Stimulated activated CD4-positive, alpha-beta T cell treated with anti-CD3 and anti-CD28 coated beads, Interleukin-4, amount 100 ng/mL, for 4 hours (primary cell): ENCODE measurements at regions not wholly inside any gene's neighbourhood (a gene's known extent, or its start where the extent isn't known, plus 50 kb on each side); places are given as distances from the start of the nearest gene placed in this dataset.

Experiments
- DNase-seq, 2 experiments: peaks; one replicate each; pipeline ENCODE4 v3.0.0-alpha.2; 2020

- no peak for DNase-seq
Observed at GRCh38 chr11:36929401-36929800, 331.4 kb upstream of the RAG2 start.

GRCh38 chr11:36928621-36929020, 330.6 kb upstream of the RAG2 start:
- no peak for DNase-seq

GRCh38 chr11:36899800-36900199, 301.8 kb upstream of the RAG2 start:
- DNase-seq = no peak

- DNase-seq = no peak
Observed at GRCh38 chr11:36890841-36891240, 292.8 kb upstream of the RAG2 start.

- DNase-seq = no peak
Observed at GRCh38 chr11:36890121-36890679, 292.2 kb upstream of the RAG2 start.

- no peak for DNase-seq
Observed at GRCh38 chr11:36885154-36885553, 287.1 kb upstream of the RAG2 start.

- no peak for DNase-seq
Observed at GRCh38 chr11:36878737-36879136, 280.7 kb upstream of the RAG2 start.

GRCh38 chr11:36877149-36877548, 279.1 kb upstream of the RAG2 start:
- no peak for DNase-seq

GRCh38 chr11:36876266-36876665, 278.2 kb upstream of the RAG2 start:
- no peak for DNase-seq

GRCh38 chr11:36874291-36874690, 276.3 kb upstream of the RAG2 start:
- DNase-seq = no peak

- DNase-seq = no peak
Observed at GRCh38 chr11:36870361-36870760, 272.3 kb upstream of the RAG2 start.

GRCh38 chr11:36868380-36868779, 270.3 kb upstream of the RAG2 start:
- DNase-seq = no peak

GRCh38 chr11:36865846-36866245, 267.8 kb upstream of the RAG2 start:
- no peak for DNase-seq

GRCh38 chr11:36854875-36855274, 256.8 kb upstream of the RAG2 start:
- no peak for DNase-seq

- DNase-seq = no peak
Observed at GRCh38 chr11:36848660-36849059, 250.6 kb upstream of the RAG2 start.

- no peak for DNase-seq
Observed at GRCh38 chr11:36840378-36840777, 242.3 kb upstream of the RAG2 start.

GRCh38 chr11:36837831-36838437, 239.9 kb upstream of the RAG2 start:
- DNase-seq = no peak

GRCh38 chr11:36825251-36825650, 227.2 kb upstream of the RAG2 start:
- DNase-seq = no peak

- DNase-seq = no peak
Observed at GRCh38 chr11:36824349-36824748, 226.3 kb upstream of the RAG2 start.

GRCh38 chr11:36822829-36823228, 224.8 kb upstream of the RAG2 start:
- no peak for DNase-seq

- DNase-seq = no peak
Observed at GRCh38 chr11:36818410-36818809, 220.4 kb upstream of the RAG2 start.

GRCh38 chr11:36817336-36817965, 219.4 kb upstream of the RAG2 start:
- no peak for DNase-seq

- DNase-seq = no peak
Observed at GRCh38 chr11:36809303-36809702, 211.3 kb upstream of the RAG2 start.

- DNase-seq = no peak
Observed at GRCh38 chr11:36807871-36808270, 209.8 kb upstream of the RAG2 start.

- DNase-seq = no peak
Observed at GRCh38 chr11:36803084-36803483, 205.0 kb upstream of the RAG2 start.
